HepG2 (cell line): ENCODE measurements at regions not wholly inside any gene's neighbourhood (a gene's known extent, or its start where the extent isn't known, plus 50 kb on each side); places are given as distances from the start of the nearest gene placed in this dataset.

Experiments
- ATAC-seq: fragments of 200-7000 bp; cut with Tn5 transposase; 3 replicates; pipeline ENCODE4 v1.9.1; 2020; ENCODE audit warnings: mild to moderate bottlenecking, moderate library complexity
- BruUV-seq: library from RNA; stranded (reverse); fragments of 400-500 nt; replicated peaks from 2 replicates; lab custom pipeline; 2021; lab: Mats Ljungman, UMichigan
- CTCF ChIA-PET: fragments of 300-600 bp; formaldehyde crosslinking; extraction: SDS; loops from one replicate; lab custom pipeline; 2021; ENCODE audit warnings: low total read pairs, inconsistent platforms, low intra/inter-chr PET ratio; lab: Yijun Ruan, JAX
- POLR2A ChIA-PET: fragments of 350-600 bp; sonication (Branson Sonifier 250); formaldehyde crosslinking; loops from one replicate; lab custom pipeline; 2020; ENCODE audit warnings: antibody characterized with exemption, inconsistent platforms; lab: Yijun Ruan, JAX
- DNase-seq: peaks from one replicate; pipeline ENCODE4 v3.0.0-alpha.2; 2015; ENCODE audit warnings: low spot score
- FAIRE-seq: peaks from 3 replicates; lab custom pipeline; 2011; peaks lifted over from hg19 to GRCh38; lab: Jason Lieb, UNC
- H2AFZ ChIP-seq: one replicate; pipeline ENCODE4 v1.6.1; 2011; ENCODE audit warnings: low read length, inconsistent platforms
- H3K27ac ChIP-seq: fragments of 300-600 bp; 3 replicates; pipeline ENCODE4 v1.8.0; 2011; ENCODE audit warnings: mixed run types, mild to moderate bottlenecking, mixed read lengths, low read length, inconsistent platforms; ENCODE audit not compliant: insufficient read depth; ENCODE audit errors: extremely low read length
- H3K27me3 ChIP-seq, 2 experiments: fragments of 200-600 bp in 1 of 2; 2 replicates in 1 of 2; 3 replicates in 1 of 2; pipeline versions ENCODE4 v1.6.0 to v1.8.0; 2011; ENCODE audit warnings: low read length in 2 of 2, mild to moderate bottlenecking in 2 of 2, moderate library complexity in 2 of 2, inconsistent platforms in 1 of 2; ENCODE audit not compliant: insufficient read depth in 2 of 2, control insufficient read depth in 1 of 2
- H3K36me3 ChIP-seq, 2 experiments: fragments of 200-600 bp in 1 of 2; replicated peaks in 1 of 2; 2 replicates in 1 of 2; 3 replicates in 1 of 2; pipeline versions ENCODE4 v1.5.1 to v1.8.0; 2011; ENCODE audit warnings: low read length in 2 of 2, inconsistent platforms in 1 of 2; ENCODE audit not compliant: insufficient read depth in 2 of 2, control insufficient read depth in 1 of 2
- H3K4me1 ChIP-seq: 2 replicates; pipeline ENCODE4 v1.5.1; 2012; ENCODE audit warnings: low read length, inconsistent platforms; ENCODE audit not compliant: insufficient read depth
- H3K4me2 ChIP-seq: 2 replicates; pipeline ENCODE4 v1.6.0; 2011; ENCODE audit warnings: low read depth, low read length, inconsistent platforms
- H3K4me3 ChIP-seq, 3 experiments: fragments of 200-600 bp in 1 of 3; sonication (generic), shearing (Covaris generic) in 1 of 3; replicated peaks in 1 of 3; 2 replicates each; pipeline ENCODE4 v1.5.1; 2011 to 2016; ENCODE audit warnings: low read length in 3 of 3, inconsistent platforms in 2 of 3, low read depth in 2 of 3, mild to moderate bottlenecking in 2 of 3, control low read depth in 1 of 3, mixed read lengths in 1 of 3; ENCODE audit not compliant: insufficient read depth in 1 of 3
- H3K79me2 ChIP-seq: one replicate; pipeline ENCODE4 v1.6.1; 2011; ENCODE audit warnings: low read length, inconsistent platforms; ENCODE audit not compliant: insufficient read depth
- H3K9ac ChIP-seq: 2 replicates; pipeline ENCODE4 v1.6.0; 2011; ENCODE audit warnings: mild to moderate bottlenecking, low read depth, low read length, inconsistent platforms; ENCODE audit not compliant: insufficient read depth
- H3K9me3 ChIP-seq: 2 replicates; pipeline ENCODE4 v1.5.1; 2012; ENCODE audit warnings: mild to moderate bottlenecking, low read length
- H4K20me1 ChIP-seq: 2 replicates; pipeline ENCODE4 v1.6.0; 2011; ENCODE audit warnings: inconsistent platforms, mild to moderate bottlenecking, low read length, moderate library complexity; ENCODE audit not compliant: insufficient read depth
- BORCS8-MEF2B ChIP-seq: sonication (generic); formaldehyde crosslinking; IDR thresholded peaks from 2 replicates; pipeline ENCODE4 v1.8.0; 2022; ENCODE audit warnings: mild to moderate bottlenecking, missing genetic modification reagents
- BRD4 ChIP-seq: sonication (generic); formaldehyde crosslinking; IDR thresholded peaks from 2 replicates; pipeline ENCODE4 v1.4.0; 2020; ENCODE audit warnings: missing genetic modification reagents
- CBFB ChIP-seq: sonication (generic); formaldehyde crosslinking; IDR thresholded peaks from 2 replicates; pipeline ENCODE4 v1.4.0; 2020; ENCODE audit warnings: missing genetic modification reagents
- MLX ChIP-seq: IDR thresholded peaks from 2 replicates; pipeline ENCODE4 v1.6.1; 2016
- NR2C2 ChIP-seq: sonication (generic); formaldehyde crosslinking; IDR thresholded peaks from 2 replicates; pipeline ENCODE4 v1.4.0; 2020; ENCODE audit warnings: missing genetic modification reagents, mild to moderate bottlenecking, moderate library complexity, borderline replicate concordance
- PRPF4 ChIP-seq: fragments of 200-400 bp; formaldehyde crosslinking; IDR thresholded peaks from 2 replicates; pipeline ENCODE4 v1.6.1; 2016; ENCODE audit warnings: low read length, low read depth; ENCODE audit not compliant: poor library complexity, severe bottlenecking
- SMARCC2 ChIP-seq: fragments of 450-650 bp; IDR thresholded peaks from 2 replicates; pipeline ENCODE4 v1.6.1; 2017; ENCODE audit warnings: antibody characterized with exemption, mild to moderate bottlenecking
- ZBTB43 ChIP-seq: sonication (generic); formaldehyde crosslinking; conservative IDR thresholded peaks from 2 replicates; pipeline ENCODE4 v1.4.0; 2020; ENCODE audit warnings: missing genetic modification reagents
- ZNF552 ChIP-seq: sonication (generic); formaldehyde crosslinking; IDR thresholded peaks from 2 replicates; pipeline ENCODE4 v1.9.0; 2022; ENCODE audit warnings: missing genetic modification reagents, mild to moderate bottlenecking, borderline replicate concordance
- ZNF569 ChIP-seq: sonication (generic); formaldehyde crosslinking; IDR thresholded peaks from 2 replicates; pipeline ENCODE4 v1.5.0; 2020; ENCODE audit warnings: mild to moderate bottlenecking, missing genetic modification reagents, moderate library complexity, borderline replicate concordance
- ZSCAN21 ChIP-seq: sonication (generic); formaldehyde crosslinking; IDR thresholded peaks from 2 replicates; pipeline ENCODE4 v1.8.0; 2022; ENCODE audit warnings: mild to moderate bottlenecking, missing genetic modification reagents, moderate library complexity, borderline replicate concordance
- WGBS: methylation state at CpG from one replicate; pipeline ENCODE4 v1.1.6; 2017; ENCODE audit warnings: low lambda C conversion rate; 5-methylcytosine and 5-hydroxymethylcytosine counted together
- in situ Hi-C: cut with HindIII; loops from 2 replicates; pipeline ENCODE4 v1.10.0; 2017; ENCODE audit warnings: low pct_unique_long_range_greater_than_20kb; ENCODE audit not compliant: extremely low pct_ligation_motif_present
- intact Hi-C: fragments of 100-400 bp; cut with micrococcal nuclease; formaldehyde crosslinking; loops from one replicate; pipeline ENCODE4 v1.10.0; 2022; ENCODE audit not compliant: unreplicated experiment

- DNase-seq = no peak
- no peak overlapping the region for H3K27ac ChIP-seq
- in situ Hi-C loops = no loop called here
- H2AFZ ChIP-seq = no peak overlapping the region
- BruUV-seq = no TSS peak
- no peak overlapping the region for H3K4me2 ChIP-seq
- H3K79me2 ChIP-seq = no peaks in the 10 kb centered on the region
- TF ChIP-seq ZNF552 = no peak
- no peak for TF ChIP-seq ZBTB43 (CRISPR knock-in tag)
- no peak for TF ChIP-seq ZSCAN21 (CRISPR knock-in tag)
- TF ChIP-seq PRPF4 = no peak
- ChIA-PET POLR2A (no interaction called here), CTCF (no interaction called here)
- no peak overlapping the region for H3K4me3 ChIP-seq
- no peak for ATAC-seq
- H3K4me1 ChIP-seq = no peaks in the 10 kb centered on the region
- intact Hi-C loops = no loop called here
- H3K9ac ChIP-seq = no peak overlapping the region
- H3K36me3 ChIP-seq = no peaks in the 10 kb centered on the region
- WGBS = 28% methylated on average over 8 of the region's 8 CpGs
- H4K20me1 ChIP-seq = no peaks in the 10 kb centered on the region
- no peak for FAIRE-seq
- peaks cover 58% of the 10 kb centered on the region for H3K9me3 ChIP-seq
- no peaks in the 10 kb centered on the region for H3K27me3 ChIP-seq
These were observed 1028.7 kb downstream of the XPNPEP1 start for GRCh38 chr10:108894402-108895301.

GRCh38 chr10:108877095-108877561 is 1046.2 kb downstream of the XPNPEP1 start:
- Histone ChIP-seq H3K79me2 (no peaks in the 10 kb centered on the region), H4K20me1 (no peaks in the 10 kb centered on the region), H3K4me3 (no peak overlapping the region), H3K27me3 (no peaks in the 10 kb centered on the region), H3K9ac (no peak overlapping the region), H3K36me3 (no peaks in the 10 kb centered on the region), H3K9me3 (peaks cover 15% of the 10 kb centered on the region), H3K27ac (no peak overlapping the region), H3K4me1 (no peaks in the 10 kb centered on the region), H2AFZ (no peak overlapping the region), H3K4me2 (no peak overlapping the region)
- intact Hi-C loops = no loop called here
- no peak for ATAC-seq
- whole genome bisulfite sequencing = 10% methylated on average over 5 of the region's 5 CpGs
- ChIA-PET CTCF (no interaction called here), POLR2A (no interaction called here)
- no TSS peak for BruUV-seq
- no peak for FAIRE-seq
- in situ Hi-C loops = no loop called here
- DNase-seq = no peak
- TF ChIP-seq NR2C2 (CRISPR knock-in tag) (no peak), CBFB (CRISPR knock-in tag) (no peak), BRD4 (CRISPR knock-in tag) (no peak), BORCS8-MEF2B (CRISPR knock-in tag) (no peak), ZNF569 (no peak), SMARCC2 (no peak), MLX (CRISPR knock-in tag) (no peak)
